Kidney glomerular epithelial cell (primary cell): ENCODE measurements at regions not wholly inside any gene's neighbourhood (a gene's known extent, or its start where the extent isn't known, plus 50 kb on each side); places are given as distances from the start of the nearest gene placed in this dataset.
A peak's percentile ranks its signal among the peaks of the same experiment; 100 is the strongest.

ENCODE experiments used
- DNase-seq: peaks from one replicate; lab custom pipeline; 2025; lab: John Stamatoyannopoulos, UW

DNA sequence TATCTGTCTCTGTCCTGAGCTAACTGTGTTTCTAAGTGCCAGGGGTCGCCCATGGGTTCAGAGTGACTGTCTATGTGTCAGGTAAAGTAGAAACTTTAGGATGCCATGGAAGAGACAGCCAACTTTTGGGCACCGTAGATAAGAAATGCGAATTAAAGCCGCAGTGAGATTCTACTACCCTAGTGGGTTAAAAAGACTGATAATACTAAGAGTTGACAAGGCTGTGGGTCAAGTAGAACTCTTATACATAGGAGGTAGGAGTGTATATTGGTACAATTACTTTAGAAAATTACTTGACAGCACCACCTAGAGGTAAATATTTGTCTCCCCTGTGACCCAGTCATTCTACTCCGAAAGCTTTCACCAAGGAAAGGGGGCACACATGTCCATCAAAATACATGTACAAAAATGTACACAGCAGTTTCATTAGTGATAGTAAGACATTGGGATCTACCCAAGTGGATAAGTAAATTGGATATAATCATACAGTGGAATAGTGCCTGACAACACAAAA lies 371.3 kb downstream of the SLC4A3 start:
- DNase-seq, result no peak

GRCh38 chr2:220000080-220000479 lies 372.6 kb downstream of the SLC4A3 start:
- no peak for DNase-seq

DNA sequence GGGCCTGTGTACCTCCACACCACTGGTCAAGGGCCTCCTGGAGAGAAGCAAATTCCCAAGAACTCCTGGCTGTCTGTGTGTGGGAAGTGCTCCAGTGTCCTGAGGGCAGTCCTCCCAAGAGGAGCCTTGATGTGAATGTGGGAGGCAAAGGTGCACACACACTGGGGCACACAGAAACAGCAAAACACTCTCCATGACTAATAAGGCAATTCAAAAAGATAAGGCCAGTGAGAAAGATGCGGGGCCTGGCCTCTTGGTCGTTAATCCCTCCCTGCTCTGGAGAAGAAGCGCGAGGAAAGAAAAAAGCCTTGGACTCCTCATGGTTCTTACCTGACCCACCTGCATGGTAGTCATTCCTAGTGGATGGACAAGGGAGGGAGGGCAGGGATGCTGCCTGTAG lies 373.2 kb downstream of the SLC4A3 start:
- DNase-seq, result no peak

- peak; percentile 21 for DNase-seq
Observed at GRCh38 chr2:220001751-220002150, 374.3 kb downstream of the SLC4A3 start.

GRCh38 chr2:220002251-220002650 lies 374.8 kb downstream of the SLC4A3 start:
- no peak for DNase-seq

- no peak for DNase-seq
Observed at GRCh38 chr2:220002699-220003098, 375.3 kb downstream of the SLC4A3 start.

- DNase-seq, result no peak
Observed at GRCh38 chr2:220005362-220005761, 377.9 kb downstream of the SLC4A3 start.

GRCh38 chr2:220006152-220006621 lies 378.8 kb downstream of the SLC4A3 start:
- no peak for DNase-seq

DNA sequence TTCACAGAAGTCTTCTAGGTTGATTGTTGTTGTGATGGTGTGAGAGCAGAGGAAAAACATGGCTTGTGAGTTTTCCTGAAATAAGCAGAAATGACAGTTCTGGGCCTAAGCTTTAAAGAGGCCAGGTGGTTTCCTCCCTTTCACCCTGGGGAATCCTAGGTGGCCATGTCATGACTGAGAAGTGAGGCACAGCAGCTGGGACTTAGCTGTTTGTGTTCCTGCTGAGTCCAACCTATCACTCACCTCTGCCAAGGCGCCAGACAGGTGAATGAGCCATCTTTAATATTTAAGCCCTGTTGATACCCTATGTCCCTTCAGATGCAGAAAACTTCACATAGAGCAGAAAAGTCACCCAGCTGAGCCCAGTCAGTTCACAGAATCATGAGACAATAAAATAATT lies 384.4 kb downstream of the SLC4A3 start:
- no peak for DNase-seq

DNA sequence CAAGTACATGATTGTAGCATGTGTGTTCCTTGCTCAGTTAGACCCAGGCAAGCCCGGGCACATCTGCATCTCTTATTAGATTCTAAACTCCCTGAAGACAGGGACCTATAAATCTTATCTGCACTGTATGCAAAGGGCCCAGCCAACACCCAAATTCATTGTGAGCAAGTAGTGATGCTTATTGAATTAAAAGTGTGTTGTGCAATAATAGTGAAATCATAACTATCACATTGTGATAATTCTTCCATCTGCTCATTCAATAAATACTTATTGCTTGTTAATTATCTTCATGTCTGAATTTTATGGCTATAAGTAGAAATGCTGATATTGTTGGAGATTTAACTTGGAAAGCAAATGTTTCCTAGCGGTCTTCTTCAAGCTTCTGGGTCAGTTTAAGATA lies 387.5 kb downstream of the SLC4A3 start:
- no peak for DNase-seq

- no peak for DNase-seq
Observed at GRCh38 chr2:220015576-220015975, 388.1 kb downstream of the SLC4A3 start.

DNA sequence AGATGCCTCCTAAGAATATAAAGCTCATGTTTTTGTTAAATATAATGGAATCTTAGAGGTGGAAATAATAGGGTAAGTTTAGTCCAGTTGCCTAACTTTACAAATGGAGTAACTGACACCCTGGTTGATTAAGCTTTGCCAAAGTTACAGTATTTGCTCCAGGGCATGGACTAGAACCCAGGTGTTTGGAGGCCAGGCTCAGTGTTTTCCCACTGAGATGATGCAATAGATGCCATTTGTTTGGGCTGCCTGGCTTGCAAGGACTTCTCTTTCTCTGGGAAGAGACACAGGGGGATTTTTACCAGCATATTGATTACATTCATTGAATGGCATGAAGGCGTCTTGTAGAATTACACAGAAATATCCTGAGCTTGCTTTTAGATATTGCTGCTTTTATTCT lies 397.8 kb downstream of the SLC4A3 start:
- no peak for DNase-seq

- DNase-seq, result no peak
Observed at GRCh38 chr2:220029013-220029412, 401.6 kb downstream of the SLC4A3 start.

DNA sequence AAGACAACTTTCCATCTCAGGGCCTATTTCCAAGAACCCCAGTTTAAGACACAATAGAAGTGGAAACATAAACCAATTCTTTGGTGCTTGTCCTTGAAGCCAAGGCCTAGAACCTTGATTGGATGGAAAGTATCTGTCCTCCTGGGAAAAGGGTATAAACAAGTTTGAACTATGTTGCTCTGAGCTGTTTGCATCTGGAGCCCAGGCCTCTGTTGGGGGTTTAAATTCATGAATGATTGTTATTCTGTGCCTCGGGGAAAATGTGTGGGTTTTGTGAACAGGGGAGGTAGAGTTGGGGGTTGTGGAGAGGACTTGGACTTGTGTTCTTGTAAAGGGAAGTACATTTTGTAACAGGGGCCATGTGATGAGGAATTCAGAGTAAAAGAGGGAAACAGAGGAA lies 406.1 kb downstream of the SLC4A3 start:
- no peak for DNase-seq

- peak; percentile 86 for DNase-seq
Observed at GRCh38 chr2:220034426-220035130, 407.1 kb downstream of the SLC4A3 start.

DNA sequence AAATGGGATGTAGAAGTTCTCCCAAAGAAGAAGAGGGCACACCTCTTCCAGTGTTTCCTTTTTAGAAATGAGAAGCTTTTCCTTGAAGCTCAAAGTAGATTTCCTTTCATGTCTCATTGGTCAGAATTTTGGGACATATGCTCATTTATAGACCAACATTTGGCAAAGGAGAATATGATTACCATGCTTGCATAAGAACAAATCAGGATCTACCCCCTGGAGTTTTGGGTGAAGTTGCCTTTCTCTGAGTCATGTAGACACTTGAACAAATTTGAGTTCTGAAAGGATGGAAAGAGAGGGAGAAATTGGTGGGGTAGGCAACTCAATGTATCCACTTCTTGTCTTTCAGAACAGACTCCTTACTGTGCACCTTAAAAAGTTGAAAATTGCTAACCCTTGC lies 409.0 kb downstream of the SLC4A3 start:
- no peak for DNase-seq

GRCh38 chr2:220040346-220040745 lies 412.9 kb downstream of the SLC4A3 start:
- no peak for DNase-seq

- no peak for DNase-seq
Observed at GRCh38 chr2:220041447-220041846, 414.0 kb downstream of the SLC4A3 start.

- no peak for DNase-seq
Observed at GRCh38 chr2:220043155-220043989, 415.9 kb downstream of the SLC4A3 start.

DNA sequence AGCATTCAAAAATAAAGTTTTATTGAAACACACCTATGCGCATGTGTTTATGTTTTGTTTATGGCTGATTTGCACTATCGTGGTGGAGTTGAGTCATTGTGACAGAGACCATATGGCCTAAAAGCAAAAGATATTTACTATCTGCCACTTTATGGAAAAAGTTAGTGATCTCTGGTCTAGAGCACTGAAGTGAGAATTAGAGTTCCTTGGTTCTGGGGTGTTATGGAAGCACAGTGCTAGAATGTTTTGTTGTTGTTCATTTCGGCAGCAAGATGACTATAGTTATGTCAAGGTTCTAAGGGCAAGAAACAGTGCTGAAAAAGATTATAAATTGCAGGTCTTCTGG lies 416.5 kb downstream of the SLC4A3 start:
- DNase-seq, result no peak

DNA sequence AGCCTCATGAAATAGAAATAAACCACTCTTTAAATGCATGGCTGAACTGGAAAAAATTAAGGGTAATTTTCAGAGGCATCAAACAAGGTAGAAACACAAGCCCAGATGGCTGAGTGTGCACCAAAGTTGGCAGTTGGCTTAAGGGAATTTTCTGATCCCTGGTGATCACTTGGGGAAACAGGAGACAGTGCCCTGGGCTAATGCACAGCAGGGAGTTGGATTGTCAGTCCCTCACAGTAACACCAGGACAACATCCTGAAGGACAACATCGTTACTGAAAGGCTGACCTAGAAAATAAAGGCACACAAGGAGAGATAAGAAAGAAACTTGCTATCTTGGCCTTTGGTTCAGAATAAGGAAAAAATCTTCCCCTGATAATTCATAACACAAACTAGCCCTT lies 417.0 kb downstream of the SLC4A3 start:
- no peak for DNase-seq

DNA sequence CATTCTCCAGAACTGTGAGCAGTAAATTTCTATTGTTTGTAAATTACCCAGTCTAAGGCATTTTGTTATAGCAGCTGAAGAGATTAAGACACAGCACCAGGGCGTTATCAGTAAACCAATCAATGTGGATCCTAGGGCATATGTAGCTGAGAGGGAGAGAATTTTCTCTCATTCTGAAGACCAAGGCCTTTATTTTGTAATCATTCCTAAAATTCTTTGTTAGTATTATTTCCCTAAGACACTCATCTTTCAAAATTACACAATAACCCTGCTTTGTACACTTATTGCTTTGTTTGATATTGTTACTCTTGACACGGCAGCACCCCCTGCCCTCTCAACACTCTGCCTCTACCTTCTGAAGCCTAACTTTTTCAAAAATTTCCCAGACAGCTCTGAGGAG lies 419.1 kb downstream of the SLC4A3 start:
- DNase-seq, result no peak

GRCh38 chr2:220051716-220052115 lies 424.3 kb downstream of the SLC4A3 start:
- DNase-seq, result no peak
